SKM-1 treated with dmso at 0.1 percent for 144 hours (cell line): ENCODE measurements at regions not wholly inside any gene's neighbourhood (a gene's known extent, or its start where the extent isn't known, plus 50 kb on each side); places are given as distances from the start of the nearest gene placed in this dataset.
"Not testable (repeated sequence)": the region's sequence is repeated elsewhere in the genome, so short reads cannot be mapped to it uniquely, and the experiment has no call there.

ENCODE experiments used
- DNase-seq: peaks from one replicate; lab custom pipeline; 2025; ENCODE audit not compliant: unreplicated experiment; lab: John Stamatoyannopoulos, UW

- no peak for DNase-seq
These were observed 51.9 kb upstream of the ALX4 start for GRCh38 chr11:44361813-44362212.

- DNase-seq, result no peak
These were observed 53.2 kb upstream of the ALX4 start for GRCh38 chr11:44363116-44363515.

GRCh38 chr11:44364596-44364995, 54.7 kb upstream of the ALX4 start:
- no peak for DNase-seq

GRCh38 chr11:44365616-44366015, 55.7 kb upstream of the ALX4 start:
- no peak for DNase-seq

- DNase-seq, result no peak
These were observed 56.1 kb upstream of the ALX4 start for GRCh38 chr11:44366026-44366425.

GRCh38 chr11:44366741-44367140, 56.8 kb upstream of the ALX4 start:
- DNase-seq, result no peak

- no peak for DNase-seq
These were observed 57.5 kb upstream of the ALX4 start for GRCh38 chr11:44367452-44367851.

GRCh38 chr11:44368886-44369285, 58.9 kb upstream of the ALX4 start:
- DNase-seq, result no peak

- not testable (repeated sequence) for DNase-seq
These were observed 61.1 kb upstream of the ALX4 start for GRCh38 chr11:44371042-44371441.

GRCh38 chr11:44371706-44372105, 61.8 kb upstream of the ALX4 start:
- no peak for DNase-seq

- DNase-seq, result no peak
These were observed 63.0 kb upstream of the ALX4 start for GRCh38 chr11:44372989-44373388.

- DNase-seq, result no peak
These were observed 64.1 kb upstream of the ALX4 start for GRCh38 chr11:44374001-44374400.

- no peak for DNase-seq
These were observed 66.5 kb upstream of the ALX4 start for GRCh38 chr11:44376423-44376822.

GRCh38 chr11:44377121-44377520, 67.2 kb upstream of the ALX4 start:
- DNase-seq, result no peak

- DNase-seq, result no peak
These were observed 68.0 kb upstream of the ALX4 start for GRCh38 chr11:44377914-44378321.

- no peak for DNase-seq
These were observed 69.4 kb upstream of the ALX4 start for GRCh38 chr11:44379141-44380008.

- no peak for DNase-seq
These were observed 70.0 kb upstream of the ALX4 start for GRCh38 chr11:44380009-44380313.

GRCh38 chr11:44380820-44381219, 70.9 kb upstream of the ALX4 start:
- no peak for DNase-seq

GRCh38 chr11:44381261-44381660, 71.3 kb upstream of the ALX4 start:
- no peak for DNase-seq

- no peak for DNase-seq
These were observed 72.2 kb upstream of the ALX4 start for GRCh38 chr11:44382118-44382517.

- no peak for DNase-seq
These were observed 72.8 kb upstream of the ALX4 start for GRCh38 chr11:44382656-44383240.

- DNase-seq, result no peak
These were observed 73.3 kb upstream of the ALX4 start for GRCh38 chr11:44383246-44383645.

- DNase-seq, result no peak
These were observed 77.5 kb upstream of the ALX4 start for GRCh38 chr11:44387415-44387814.
